ENCODE measurements at regions not wholly inside any gene's neighbourhood (a gene's known extent, or its start where the extent isn't known, plus 50 kb on each side); places are given as distances from the start of the nearest gene placed in this dataset.
"Not testable (repeated sequence)": the region's sequence is repeated elsewhere in the genome, so short reads cannot be mapped to it uniquely, and the experiment has no call there.

GRCh38 chr3:118128886-118129285 lies 905.8 kb downstream of the IGSF11 start:
- H3K4me1 ChIP-seq = no peaks in the 10 kb centered on the region
- no peak overlapping the region for H3K27ac ChIP-seq
- H3K27me3 ChIP-seq = no peaks in the 10 kb centered on the region
- no peaks in the 10 kb centered on the region for H3K9me3 ChIP-seq
- no peaks in the 10 kb centered on the region for H3K36me3 ChIP-seq
- intact Hi-C loops (cut with DNase I; ENCODE audit: low total_unique reads) = no loop called here
- DNase-seq = no peak
- TF ChIP-seq CTCF (IDR thresholded peaks at IDR 0.05) = no peak
- H3K4me3 ChIP-seq = no peak overlapping the region

- TF ChIP-seq CTCF (IDR thresholded peaks at IDR 0.05) = no peak
- H3K27me3 ChIP-seq = no peaks in the 10 kb centered on the region
- no peak overlapping the region for H3K27ac ChIP-seq
- no peaks in the 10 kb centered on the region for H3K4me1 ChIP-seq
- H3K9me3 ChIP-seq = no peaks in the 10 kb centered on the region
- H3K4me3 ChIP-seq = no peak overlapping the region
- intact Hi-C loops (cut with DNase I; ENCODE audit: low total_unique reads) = no loop called here
- no peaks in the 10 kb centered on the region for H3K36me3 ChIP-seq
- DNase-seq = no peak
Observed at GRCh38 chr3:118137778-118138177, 896.9 kb downstream of the IGSF11 start.

- H3K4me1 ChIP-seq = no peaks in the 10 kb centered on the region
- no peak for TF ChIP-seq CTCF (IDR thresholded peaks at IDR 0.05)
- DNase-seq = peak in 1 of 2 donors; percentile 15
- no peak overlapping the region for H3K4me3 ChIP-seq
- H3K9me3 ChIP-seq = no peaks in the 10 kb centered on the region
- H3K36me3 ChIP-seq = no peaks in the 10 kb centered on the region
- H3K27ac ChIP-seq = no peak overlapping the region
- intact Hi-C loops (cut with DNase I; ENCODE audit: low total_unique reads) = no loop called here
- H3K27me3 ChIP-seq = no peaks in the 10 kb centered on the region
Observed at GRCh38 chr3:118144919-118145318, 889.7 kb downstream of the IGSF11 start.

GRCh38 chr3:118146658-118147375 lies 887.8 kb downstream of the IGSF11 start:
- no peak for DNase-seq
- TF ChIP-seq CTCF (IDR thresholded peaks at IDR 0.05) = no peak
- intact Hi-C loops (cut with DNase I; ENCODE audit: low total_unique reads) = no loop called here
- no peaks in the 10 kb centered on the region for H3K4me1 ChIP-seq
- H3K9me3 ChIP-seq = peaks cover 0 to 6% (median 0%) of the 10 kb centered on the region in 3 donors
- H3K27ac ChIP-seq = no peak overlapping the region
- no peak overlapping the region for H3K4me3 ChIP-seq
- no peaks in the 10 kb centered on the region for H3K27me3 ChIP-seq
- H3K36me3 ChIP-seq = no peaks in the 10 kb centered on the region

GRCh38 chr3:118151164-118151563 lies 883.5 kb downstream of the IGSF11 start:
- Histone ChIP-seq H3K4me3 (no peak overlapping the region), H3K36me3 (no peaks in the 10 kb centered on the region), H3K27ac (no peak overlapping the region), H3K4me1 (no peaks in the 10 kb centered on the region), H3K9me3 (peaks cover 0 to 6% (median 0%) of the 10 kb centered on the region in 3 donors), H3K27me3 (no peaks in the 10 kb centered on the region)
- no peak for DNase-seq
- no peak for TF ChIP-seq CTCF (IDR thresholded peaks at IDR 0.05)
- intact Hi-C loops (cut with DNase I; ENCODE audit: low total_unique reads) = no loop called here

DNA sequence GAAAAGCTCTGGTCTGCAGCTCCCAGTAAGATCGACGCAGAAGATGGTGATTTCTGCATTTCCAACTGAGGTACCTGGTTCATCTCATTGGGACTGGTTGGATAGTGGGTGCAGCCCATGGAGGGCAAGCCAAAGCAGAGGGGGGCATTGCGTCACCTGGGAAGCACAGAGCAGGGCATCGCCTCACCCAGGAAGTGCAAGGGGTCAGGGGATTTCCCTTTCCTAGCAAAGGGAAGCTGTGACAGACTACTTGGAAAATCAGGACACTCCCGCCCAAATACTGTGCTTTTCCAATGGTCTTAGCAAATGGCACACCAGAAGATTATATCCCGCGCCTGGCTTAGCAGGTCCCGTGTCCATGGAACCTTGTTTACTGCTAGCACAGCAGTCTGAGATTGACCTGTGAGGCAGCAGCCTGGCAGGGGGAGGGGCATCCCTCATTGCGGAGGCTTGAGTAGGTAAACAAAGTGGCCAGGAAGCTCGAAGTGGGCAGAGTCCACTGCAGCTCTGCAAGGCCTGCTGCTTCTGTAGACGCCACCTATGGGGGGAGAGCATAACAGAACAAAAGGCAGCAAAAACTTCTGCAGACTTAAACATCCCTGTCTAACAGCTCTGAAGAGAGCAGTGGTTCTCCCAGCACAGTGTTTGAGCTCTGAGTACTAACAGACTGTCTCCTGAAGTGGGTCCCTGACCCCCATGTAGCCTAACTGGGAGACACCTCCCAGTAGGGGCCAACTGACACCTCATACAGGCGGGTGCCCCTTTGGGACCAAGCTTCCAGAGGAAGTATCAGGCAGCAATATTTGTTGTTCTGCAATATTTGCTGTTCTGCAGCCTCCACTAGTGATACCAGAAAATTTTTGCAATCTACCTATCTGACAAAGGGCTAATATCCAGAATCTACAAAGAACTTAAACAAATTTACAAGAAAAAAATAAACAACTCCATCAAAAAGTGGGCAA lies 871.7 kb downstream of the IGSF11 start:
- H3K4me1 ChIP-seq; H3K9me3 ChIP-seq; intact Hi-C loops (cut with DNase I; ENCODE audit: low total_unique reads); H3K27me3 ChIP-seq; H3K27ac ChIP-seq; H3K36me3 ChIP-seq; DNase-seq; H3K4me3 ChIP-seq: not testable (repeated sequence)
